HK-2 (cell line): ENCODE measurements at regions not wholly inside any gene's neighbourhood (a gene's known extent, or its start where the extent isn't known, plus 50 kb on each side); places are given as distances from the start of the nearest gene placed in this dataset.

Source experiments
- DNase-seq: peaks from one replicate; pipeline ENCODE4 v3.0.0-alpha.2; 2018; ENCODE audit not compliant: unreplicated experiment

DNA sequence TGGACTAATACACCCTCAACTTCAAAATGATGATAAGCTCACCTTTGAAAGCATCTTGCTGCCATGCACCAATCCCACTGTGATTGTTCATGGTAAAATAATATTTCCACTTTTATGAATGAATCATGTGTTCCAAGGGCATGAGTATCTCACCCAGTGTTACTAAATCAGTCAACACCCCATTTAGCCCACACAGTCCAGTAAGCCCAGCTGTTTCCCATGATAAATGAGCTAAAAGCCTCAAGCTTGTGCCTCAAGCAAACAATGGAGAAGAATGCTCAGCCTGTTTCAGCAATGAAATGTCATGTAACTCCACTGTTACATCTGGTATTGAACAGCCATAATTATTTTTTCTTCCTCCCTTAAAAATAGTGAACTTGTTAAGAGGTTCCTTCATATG, 442.5 kb downstream of the XPNPEP1 start:
- no peak for DNase-seq

DNA sequence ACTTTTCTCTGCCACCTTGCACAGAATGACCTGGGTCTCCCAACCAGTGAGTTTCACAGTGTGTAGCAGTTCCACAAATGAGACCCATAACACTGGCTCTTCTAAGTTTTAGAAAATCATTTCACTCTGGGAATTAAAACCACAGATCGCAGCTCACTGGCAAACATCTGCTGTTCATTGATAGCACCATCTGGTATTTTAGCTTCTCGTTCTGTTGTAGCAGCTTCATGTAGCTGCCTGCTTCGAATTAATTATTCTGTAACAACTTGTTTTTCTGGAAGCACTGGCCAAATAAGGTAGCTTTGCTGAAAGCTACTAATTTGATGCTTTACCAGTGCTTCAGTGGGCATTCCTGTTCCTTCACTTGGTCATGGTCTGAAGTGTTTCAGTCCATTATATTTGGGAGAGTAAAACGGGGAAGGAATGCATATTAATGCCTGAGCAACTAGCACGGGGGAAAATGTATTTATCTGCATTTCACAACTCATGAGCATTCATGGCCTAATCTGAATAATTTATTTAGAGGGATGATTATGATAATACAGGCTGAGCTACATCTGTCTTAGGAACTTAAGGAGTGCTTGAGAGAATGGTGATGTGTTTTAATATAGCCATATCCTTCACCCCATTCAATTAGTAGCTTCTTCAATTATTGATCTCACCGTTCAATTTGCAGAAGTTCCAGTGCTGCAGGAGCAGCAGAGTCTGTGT, 447.4 kb downstream of the XPNPEP1 start:
- no peak for DNase-seq

DNA sequence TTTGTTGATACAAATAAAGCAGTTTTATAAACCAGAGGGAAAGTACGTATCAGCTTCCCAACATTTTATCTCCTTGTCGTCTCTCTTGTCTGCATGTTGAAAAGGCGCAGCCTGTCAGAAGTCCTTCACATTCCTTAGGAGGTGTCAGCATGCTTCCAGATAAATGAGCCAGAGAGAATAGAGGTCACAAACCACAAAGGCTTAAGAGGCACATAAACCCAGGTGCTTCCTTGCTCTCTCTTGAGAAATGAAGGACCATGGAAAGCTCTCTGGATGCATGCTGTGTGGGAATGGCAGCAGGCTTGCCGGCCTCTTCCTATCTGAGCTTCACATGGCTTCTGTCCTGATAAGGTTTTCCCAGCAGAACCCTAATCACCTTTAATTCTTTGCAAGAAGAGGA, 448.5 kb downstream of the XPNPEP1 start:
- no peak for DNase-seq

DNA sequence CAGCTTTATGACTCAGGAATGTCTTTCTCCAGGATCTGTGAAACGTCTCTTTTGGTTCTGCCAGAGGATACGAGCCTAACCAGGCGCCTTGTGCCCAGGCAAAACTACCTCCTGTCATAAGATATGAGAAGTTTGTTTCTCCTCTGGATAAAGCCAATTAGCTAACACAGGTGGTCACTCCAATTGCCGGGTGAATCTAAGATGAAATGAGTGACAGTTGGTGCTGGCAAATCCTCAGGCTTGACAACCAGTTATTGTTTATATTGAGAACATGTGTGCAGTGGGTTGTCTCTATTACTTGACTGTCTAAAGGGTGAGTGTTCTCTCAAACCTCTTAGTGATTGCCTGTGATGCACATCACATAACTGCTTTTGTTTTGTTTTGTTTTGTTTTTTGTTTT, 449.1 kb downstream of the XPNPEP1 start:
- DNase-seq, result no peak

DNA sequence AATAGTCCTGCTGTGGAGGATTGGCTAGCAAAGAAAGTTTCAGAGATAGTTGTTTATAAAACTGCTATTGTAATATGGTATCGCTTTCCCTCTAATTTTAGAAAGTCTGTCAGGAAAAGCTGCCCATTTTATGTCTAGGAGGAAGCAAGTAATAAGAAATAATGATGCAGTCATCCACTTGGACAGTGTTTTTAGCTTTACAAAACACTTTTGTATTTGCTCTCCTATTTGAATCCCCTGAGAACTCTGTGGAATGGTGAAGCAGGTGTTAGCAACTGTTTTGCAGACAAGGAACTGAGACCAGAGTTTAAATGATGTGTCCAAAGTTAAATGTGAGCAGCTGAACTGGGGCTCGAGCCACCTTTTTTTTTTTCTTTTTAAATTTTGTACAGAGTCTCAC, 455.8 kb downstream of the XPNPEP1 start:
- no peak for DNase-seq

DNA sequence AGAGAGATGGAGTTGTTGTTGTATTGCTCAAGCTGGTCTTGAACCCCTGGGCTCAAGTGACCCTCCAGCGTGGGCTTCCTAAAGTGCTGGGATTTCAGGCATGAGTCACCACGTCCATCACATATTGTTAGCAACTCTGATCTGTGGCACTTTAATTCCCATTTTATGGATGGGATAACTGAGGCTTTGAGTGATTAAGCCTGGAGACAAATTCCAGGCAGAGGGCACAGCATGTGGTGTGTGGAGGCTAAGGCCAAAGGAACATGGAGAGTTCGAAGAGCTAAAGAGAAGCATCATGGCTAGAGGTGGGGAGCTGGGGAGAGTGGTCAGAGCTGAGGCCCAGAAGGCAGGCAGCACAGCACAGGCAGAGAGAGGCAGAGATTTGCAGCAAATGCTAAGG, 458.4 kb downstream of the XPNPEP1 start:
- no peak for DNase-seq

DNA sequence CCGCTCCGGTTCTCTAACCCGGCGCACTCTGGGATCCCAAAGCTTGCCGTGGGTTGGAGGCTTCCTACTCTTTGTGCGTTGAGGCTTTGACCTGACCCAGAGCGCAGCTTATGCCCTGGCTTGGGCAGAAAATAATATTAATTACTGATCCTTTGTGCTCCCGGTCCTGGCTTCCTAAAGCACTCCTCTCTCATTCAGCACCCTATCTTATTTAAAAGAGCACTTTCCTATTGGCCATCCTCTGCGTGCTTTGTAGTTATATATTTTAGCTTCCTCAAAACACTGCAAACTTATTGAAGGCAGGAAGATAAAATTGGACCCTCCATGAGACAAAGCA, 466.0 kb downstream of the XPNPEP1 start:
- DNase-seq, result no peak

DNA sequence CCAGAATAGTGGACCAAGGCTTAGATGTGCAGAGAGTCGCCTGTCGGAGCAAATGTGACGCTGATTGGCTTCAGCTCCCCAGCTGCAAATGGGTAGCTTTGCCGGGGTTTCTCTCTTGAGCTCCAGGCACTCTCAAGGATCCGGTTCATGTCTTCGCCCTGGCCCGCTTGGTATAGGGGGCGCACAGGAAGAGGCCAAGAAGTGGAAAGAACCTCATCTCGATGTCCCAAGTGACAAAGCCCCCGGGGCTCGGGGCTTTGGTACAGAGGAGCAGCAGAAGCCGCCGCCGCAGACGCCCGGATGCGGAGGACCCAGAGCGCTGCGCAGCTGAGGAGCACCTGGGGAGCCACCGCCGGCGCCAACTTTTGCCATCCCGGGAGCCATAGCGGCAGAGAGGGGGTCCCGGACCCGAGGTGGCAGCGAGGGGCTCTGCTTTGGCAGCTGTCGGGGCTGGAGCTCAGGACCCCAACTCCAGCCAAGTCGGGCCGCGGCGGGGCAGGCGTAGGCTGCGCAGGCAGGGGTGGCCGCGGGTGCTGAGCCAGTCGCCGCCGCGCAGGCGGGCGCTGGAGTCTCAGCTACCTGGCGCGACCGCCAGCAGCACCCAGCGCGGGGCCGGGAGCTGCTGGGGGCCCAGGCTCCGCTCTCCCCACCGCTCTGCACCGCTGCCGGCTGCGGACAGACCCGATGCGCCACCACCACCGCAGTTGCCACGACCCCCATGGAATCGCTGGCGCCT, 466.6 kb downstream of the XPNPEP1 start:
- no peak for DNase-seq

DNA sequence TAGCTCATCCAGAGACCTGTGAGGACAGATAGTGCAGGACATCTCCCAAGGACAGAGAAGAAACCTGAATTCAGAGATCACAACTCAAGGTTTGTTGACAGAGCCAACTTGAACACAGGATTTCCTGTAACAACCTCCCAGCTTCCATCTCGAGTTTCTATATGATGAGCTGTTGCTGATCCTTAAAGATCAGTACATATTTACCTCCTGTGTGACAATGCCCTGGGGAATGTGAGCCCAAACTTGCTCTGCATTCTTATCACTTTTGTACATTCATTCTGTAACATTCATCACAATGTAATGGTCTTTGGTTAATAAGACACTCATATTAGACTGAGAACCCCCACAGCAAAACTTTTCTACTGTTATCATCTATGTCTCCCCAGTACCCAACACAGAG, 468.6 kb downstream of the XPNPEP1 start:
- no peak for DNase-seq

DNA sequence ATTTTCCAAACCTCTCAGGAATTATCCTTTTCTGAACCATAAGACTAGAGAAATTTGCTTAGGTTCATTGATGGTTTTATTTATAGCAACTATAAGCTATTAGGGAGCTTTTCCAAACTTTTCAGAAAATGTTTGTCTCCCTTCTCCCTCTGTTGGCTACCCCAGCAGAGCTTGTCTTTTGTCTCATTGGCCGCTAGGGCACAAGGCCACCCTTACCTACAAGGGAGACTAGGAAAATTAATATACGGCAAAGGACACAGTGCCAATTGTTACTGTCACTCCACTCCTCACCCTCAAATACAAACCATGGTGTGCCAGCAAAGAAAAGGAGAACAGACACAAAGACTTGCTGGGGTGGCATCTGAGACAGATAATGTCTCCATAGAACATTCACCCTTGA, 471.4 kb downstream of the XPNPEP1 start:
- DNase-seq, result no peak

DNA sequence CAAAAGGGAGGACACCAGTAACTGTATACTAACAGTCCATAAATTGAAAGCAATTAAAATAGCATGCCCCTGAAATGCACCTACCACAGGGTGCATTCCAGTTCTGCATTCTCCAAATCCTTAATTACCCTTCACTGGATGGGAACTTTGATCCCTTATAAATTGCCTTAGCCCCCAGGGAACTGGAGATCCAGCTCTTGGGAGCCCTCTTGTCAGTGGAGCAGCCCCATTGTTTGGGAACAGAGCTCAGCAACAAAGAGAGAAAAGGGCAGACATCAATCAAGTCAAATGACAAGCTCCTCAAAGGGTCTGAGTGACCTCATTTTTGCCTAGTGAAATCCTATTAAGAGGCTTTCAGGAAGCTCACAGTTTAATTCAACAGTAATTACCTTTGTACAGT, 472.6 kb downstream of the XPNPEP1 start:
- no peak for DNase-seq

DNA sequence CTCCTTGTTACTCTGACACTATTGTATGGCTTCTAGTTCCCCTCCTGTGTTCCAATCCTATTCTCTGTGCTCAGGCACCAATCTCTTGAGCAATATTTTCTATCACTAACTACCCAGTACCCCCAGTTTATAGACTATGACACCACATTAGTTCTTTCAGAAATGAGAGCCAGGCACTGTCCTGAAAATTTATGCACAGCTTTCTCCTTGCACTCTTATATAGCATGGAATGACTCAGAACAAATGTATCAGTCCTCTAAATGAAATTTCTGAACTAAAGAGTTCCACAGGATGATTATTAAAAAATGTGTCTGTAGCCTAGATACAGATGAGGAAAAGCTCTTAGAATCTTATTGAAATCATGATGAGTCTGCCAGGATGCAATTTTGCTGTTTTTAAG, 489.9 kb downstream of the XPNPEP1 start:
- no peak for DNase-seq

DNA sequence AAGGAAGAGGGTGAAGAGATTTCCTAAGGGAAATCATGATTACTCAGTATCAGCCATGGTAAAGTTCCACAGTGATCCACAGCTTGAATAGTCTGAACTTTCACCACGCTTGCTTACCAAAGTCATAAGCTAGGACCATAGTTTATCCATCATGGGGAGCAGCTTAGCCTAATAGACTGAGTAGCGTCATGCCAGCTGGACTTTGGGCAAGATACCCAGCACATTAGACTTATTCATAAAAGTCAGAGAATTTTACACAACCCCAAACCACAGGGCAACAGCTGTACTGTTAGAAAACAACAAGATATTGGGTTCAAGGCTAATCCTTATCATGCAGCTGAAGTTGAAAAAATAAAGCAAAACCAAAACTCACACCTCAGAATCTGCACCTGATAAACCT, 491.0 kb downstream of the XPNPEP1 start:
- DNase-seq, result no peak

DNA sequence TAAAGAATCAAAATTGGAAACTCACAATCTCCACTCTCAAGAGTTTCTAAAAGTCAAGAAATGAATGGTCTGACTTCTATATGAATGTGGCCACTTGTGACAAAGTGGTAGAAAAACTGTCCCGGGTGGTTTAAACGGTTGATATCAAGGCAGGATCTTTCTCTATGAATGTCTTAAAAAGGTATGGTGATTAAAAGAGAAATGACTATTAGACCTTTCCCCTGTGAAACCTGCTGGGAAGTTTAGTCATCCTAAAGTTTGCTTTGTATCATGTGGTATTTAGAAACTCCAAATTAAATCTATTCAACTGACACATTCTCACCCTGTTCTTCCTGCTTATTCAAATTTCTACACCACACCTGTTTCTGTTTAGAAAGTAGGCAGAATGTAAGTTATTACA, 492.5 kb downstream of the XPNPEP1 start:
- DNase-seq, result no peak

DNA sequence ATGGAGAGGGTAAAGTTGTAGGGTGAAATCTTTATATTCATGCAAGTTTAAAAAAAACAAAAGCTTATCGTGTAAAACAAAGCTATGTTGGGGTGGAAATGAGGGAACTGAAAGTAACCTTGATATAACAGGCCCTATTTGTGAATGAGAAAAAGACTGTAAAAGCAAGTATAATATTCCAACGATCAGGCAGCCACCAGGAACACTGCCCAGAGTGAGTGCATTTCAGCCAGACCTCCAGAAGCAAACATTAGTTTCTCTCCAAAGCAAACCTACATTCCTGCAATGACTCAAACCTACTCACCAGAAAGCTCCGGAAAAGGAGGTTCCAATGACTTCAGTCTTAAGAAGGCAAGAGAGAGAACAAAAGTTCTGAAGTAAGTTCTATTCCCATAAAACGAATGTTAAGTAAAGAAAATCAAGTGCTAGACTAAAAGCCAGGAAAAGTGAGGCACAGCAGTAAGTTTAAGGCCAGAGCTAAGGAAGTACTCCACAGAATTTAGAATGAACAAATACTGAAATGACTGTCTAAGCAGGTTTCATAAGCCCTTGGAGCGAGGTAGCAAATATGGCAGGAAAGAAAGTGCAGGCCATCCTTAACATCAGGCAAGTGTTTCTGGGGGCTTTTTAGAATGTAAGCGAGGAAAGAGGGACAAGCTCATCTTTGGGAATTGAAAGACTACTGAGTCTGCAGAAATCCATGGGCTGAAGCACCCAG, 493.1 kb downstream of the XPNPEP1 start:
- no peak for DNase-seq

DNA sequence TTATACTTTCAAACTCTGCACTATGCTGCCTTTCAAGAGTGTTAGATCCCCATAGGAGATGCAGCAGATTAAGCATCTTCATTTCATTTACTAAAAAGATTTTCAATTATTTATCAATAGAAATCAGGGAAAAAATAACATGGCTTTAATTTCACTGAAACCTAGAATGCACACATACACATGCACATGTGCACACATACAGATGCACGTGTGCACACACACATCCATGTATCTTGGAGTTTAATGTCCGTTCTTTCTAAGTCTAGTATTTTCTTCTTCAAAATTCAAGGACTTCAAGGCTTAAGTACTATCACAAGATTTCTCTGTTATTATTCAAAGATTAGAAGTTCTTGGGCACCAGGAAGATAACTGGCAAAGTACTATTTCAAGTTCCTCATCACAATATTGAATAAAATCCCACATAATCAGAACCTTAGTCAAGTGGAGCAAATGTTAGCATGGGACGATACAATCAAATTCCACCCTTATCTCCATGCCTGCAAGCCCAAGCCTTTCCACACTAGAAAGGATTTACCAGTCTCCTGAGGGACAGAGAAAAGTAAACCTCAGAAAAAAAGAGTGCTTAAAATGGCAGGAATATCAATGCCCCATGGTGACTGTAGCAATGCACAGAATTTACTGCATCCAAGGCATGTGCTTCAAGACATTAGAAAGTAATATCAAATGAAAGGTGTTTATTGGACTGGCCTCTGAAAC, 494.4 kb downstream of the XPNPEP1 start:
- no peak for DNase-seq

DNA sequence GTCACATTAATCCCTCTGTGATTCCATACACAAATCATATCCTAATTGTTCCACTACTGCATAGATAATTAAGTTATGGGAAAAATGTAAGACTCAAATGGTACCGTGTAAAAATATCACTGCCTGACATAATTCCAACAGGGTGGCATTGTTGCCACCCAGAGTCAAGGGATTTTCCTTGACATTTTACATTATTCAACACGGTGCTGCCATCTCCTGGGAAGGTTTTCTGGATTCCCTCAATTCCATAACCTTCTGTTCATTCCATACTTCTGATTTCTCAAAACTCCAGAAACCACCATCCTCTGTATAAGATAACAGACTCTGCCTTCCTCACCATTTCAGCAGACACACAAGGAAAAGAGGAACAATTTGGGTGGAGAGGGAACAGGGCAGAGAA, 495.9 kb downstream of the XPNPEP1 start:
- DNase-seq, result no peak

DNA sequence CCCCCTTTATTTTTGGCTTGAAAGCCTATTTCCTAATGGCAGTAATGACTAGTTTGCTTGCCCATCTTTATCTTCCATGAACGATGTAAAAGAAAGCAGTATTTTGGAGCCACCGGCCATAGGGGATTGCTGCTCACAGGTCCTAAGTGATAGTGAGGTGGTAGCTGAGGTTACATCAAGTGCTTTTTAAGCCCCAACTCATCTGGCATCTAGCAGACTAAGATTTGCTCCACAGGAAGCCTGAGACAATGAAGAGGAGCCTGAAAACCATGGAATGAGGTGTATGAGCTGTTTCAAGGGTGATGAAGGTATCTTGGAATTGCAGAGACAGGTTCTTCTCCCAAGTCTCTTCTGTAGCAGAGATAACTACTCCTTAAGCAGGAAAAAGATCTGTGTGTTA, 496.3 kb downstream of the XPNPEP1 start:
- DNase-seq, result no peak

DNA sequence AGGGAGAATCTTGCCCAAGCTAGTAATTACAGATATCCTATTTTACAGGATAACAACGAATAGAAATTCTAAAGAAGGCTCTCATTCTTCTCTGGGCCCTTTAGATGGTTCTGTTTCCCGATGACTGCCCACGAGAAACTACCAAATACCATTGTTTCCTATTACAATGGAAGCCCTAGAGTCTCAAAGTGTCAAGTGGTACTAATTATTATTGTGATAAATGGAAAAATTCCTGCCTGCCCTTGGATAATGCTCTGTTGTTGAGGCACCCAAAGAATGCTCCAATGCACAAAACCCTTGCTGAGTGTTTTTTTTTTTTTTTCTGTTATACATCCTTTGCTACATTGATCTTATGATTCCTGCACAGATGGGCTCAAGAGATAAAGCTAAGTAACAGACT, 504.5 kb downstream of the XPNPEP1 start:
- DNase-seq, result no peak

DNA sequence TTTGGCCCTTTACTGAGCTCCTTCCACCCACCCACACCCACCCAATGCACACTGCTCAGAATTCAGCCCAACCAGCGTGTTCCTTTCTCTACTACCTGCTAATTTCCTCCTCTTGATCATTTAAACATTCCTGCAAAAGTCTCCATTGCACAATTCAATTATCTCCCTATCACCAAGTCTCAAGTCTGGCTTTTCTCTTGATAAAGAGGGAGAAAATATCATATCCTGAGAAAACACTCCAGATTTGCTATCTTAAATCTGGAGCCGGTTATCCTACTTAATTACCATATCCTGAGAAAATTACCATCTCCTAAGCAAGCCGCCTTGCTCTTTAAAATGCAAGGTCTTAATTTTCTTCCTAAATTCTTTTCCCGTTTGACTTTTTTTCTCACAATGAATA, 505.5 kb downstream of the XPNPEP1 start:
- DNase-seq, result no peak

DNA sequence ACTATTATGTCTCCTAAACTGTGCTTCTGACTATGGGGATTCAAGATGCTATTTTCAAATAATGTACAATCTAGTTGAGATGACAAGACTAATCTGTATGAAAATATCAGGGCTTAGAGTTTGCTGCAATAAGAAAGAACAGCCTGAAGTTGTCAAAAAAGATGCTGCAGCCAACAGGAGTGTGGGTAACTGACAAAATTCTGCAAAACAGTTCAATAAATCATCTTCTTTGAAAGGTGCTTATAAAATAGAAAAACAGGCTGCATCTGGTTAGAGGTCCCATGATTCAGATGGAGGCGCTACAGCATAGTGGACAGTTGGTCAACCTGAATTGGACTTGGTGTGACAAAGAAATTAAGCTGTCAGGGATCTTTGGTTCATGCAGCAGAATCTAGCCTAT, 511.0 kb downstream of the XPNPEP1 start:
- DNase-seq, result no peak

DNA sequence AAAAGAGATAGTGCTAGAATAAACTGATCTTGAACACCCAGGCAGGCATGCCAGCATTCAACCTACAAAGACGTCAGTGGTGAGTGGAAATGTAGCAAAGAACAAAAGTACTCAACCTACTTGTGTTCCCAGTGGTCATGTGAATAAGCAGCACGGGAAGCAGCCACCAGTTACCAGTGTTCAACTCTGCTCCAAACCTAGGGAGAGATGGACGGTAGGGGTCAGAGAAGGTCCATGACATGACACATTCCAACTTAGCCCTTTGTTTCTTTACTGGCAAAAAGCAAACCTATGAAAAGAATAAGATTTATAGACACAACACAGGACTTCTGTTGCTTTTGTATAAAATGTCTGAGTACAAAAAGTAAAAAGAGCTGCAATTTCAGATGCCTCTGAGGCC, 511.4 kb downstream of the XPNPEP1 start:
- no peak for DNase-seq

DNA sequence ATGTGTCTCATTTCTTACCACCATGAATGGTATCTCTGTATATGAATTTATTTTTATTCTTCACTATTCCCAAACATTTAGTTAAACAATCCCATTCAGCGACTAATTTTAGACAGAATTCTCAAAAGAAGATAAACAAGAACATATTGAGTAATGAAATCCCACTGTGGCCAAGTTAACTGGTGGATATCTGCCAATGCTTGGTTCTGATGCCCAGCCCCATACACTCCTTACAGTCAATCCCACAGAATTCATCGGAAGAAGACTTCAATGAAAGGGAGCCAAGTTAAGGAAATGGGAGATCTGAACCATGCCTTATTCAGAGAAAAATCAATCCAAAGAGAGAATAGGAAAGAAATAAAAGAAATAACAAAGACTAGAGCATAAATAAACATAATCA, 518.0 kb downstream of the XPNPEP1 start:
- no peak for DNase-seq
